ENCODE measurements at regions not wholly inside any gene's neighbourhood (a gene's known extent, or its start where the extent isn't known, plus 50 kb on each side); places are given as distances from the start of the nearest gene placed in this dataset.

- no peak for TF ChIP-seq CTCF (IDR thresholded peaks at IDR 0.05)
- no peak for TF ChIP-seq POLR2A (IDR thresholded peaks at IDR 0.05)
Observed at GRCh38 chr9:13900449-13900848, 413.5 kb downstream of the NFIB start.

Measured in uterus (tissue), 2 donors.